Immature natural killer cell (primary cell): ENCODE measurements at regions not wholly inside any gene's neighbourhood (a gene's known extent, or its start where the extent isn't known, plus 50 kb on each side); places are given as distances from the start of the nearest gene placed in this dataset.

ENCODE experiments used
- DNase-seq, 3 donors: peaks; one replicate each; pipeline ENCODE4 v3.0.0; 2022; ENCODE audit warnings: mixed read lengths in 1 of 3
- H3K27ac Mint-ChIP-seq, 6 donors: one replicate each; pipeline ENCODE4 v1.8.0; 2020; ENCODE audit warnings: mixed read lengths in 6 of 6, mild to moderate bottlenecking in 5 of 6, inconsistent platforms in 4 of 6, moderate library complexity in 3 of 6
- H3K27me3 Mint-ChIP-seq, 3 donors: one replicate each; pipeline ENCODE4 v1.8.0; 2020 to 2021; ENCODE audit warnings: low read depth in 3 of 3, mild to moderate bottlenecking in 3 of 3, mixed read lengths in 3 of 3, moderate library complexity in 3 of 3, inconsistent platforms in 1 of 3
- H3K36me3 Mint-ChIP-seq, 3 donors: one replicate each; pipeline ENCODE4 v1.8.0; 2020; ENCODE audit warnings: mixed read lengths in 3 of 3, inconsistent platforms in 2 of 3, mild to moderate bottlenecking in 2 of 3
- H3K4me1 Mint-ChIP-seq, 2 donors: one replicate each; pipeline ENCODE4 v1.8.0; 2020; ENCODE audit warnings: inconsistent platforms in 2 of 2, mild to moderate bottlenecking in 2 of 2, mixed read lengths in 2 of 2, moderate library complexity in 1 of 2
- H3K4me3 Mint-ChIP-seq, 5 donors: one replicate each; pipeline ENCODE4 v1.8.0; 2020; ENCODE audit warnings: mild to moderate bottlenecking in 5 of 5, mixed read lengths in 5 of 5, inconsistent platforms in 3 of 5, moderate library complexity in 3 of 5
- H3K9me3 Mint-ChIP-seq, 6 donors: one replicate each; pipeline ENCODE4 v1.8.0; 2020; ENCODE audit warnings: mild to moderate bottlenecking in 6 of 6, mixed read lengths in 6 of 6, inconsistent platforms in 4 of 6, moderate library complexity in 3 of 6

DNA sequence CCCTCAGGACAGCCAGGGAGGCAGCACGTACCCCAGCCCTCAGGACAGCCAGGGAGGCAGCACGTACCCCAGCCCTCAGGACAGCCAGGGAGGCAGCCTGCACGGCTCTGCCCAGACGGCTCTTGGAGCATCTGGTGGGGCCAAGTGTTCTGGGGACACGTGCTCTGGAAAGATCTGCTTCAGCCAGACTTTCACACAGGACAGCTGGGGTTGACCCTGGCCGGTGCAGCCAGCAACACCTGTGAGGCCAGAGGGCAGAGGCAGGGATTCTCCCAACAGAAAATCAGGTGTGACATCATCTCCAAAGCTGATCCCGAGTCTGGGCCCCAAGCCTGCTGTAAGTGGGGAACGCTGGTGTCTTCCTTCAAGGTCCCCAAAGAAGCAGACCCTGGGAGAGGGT lies 55.5 kb upstream of the SLCO4A1 start:
- H3K9me3 Mint-ChIP-seq: no peaks in the 10 kb centered on the region
- no peak for DNase-seq
- H3K4me3 Mint-ChIP-seq: no peak overlapping the region
- no peaks in the 10 kb centered on the region for H3K36me3 Mint-ChIP-seq
- no peak overlapping the region for H3K27ac Mint-ChIP-seq
- H3K4me1 Mint-ChIP-seq: no peaks in the 10 kb centered on the region
- H3K27me3 Mint-ChIP-seq: peaks cover 4 to 8% (median 4%) of the 10 kb centered on the region in 3 donors

DNA sequence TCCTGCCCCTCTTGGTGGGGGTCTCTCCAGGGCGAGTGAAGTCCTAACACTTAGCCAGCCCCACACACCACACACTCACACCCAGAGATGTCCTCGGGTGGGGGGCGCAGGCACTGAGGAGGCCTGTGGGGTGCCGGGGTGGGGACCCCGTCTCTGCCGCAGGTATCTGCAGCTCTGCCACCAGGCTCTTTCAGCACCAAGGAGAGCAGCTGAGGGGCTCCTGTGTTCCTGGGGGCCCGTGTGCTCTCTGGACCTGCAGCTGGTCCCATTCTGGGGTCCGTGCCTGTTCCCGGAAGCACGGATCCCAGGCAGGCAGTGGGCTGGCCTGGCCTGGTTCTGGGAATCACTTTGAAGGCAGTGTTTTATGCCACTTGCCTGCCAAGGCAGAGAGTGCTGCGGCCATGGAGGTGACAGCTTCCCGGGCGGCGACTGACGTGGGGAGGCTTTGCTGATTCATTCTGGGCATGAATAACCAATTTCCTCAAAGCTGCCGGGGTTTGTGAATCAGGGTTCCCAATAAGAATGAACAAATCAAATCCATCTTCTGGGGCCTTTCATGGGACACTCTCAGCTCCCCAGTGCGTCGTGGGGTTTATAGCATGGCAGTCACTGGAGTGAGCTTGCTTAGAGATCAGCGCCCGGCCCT lies 54.4 kb upstream of the SLCO4A1 start:
- Mint-ChIP-seq H3K27me3 (peaks cover 3 to 7% (median 4%) of the 10 kb centered on the region in 3 donors), H3K9me3 (no peaks in the 10 kb centered on the region), H3K4me1 (no peaks in the 10 kb centered on the region), H3K27ac (no peak overlapping the region), H3K4me3 (no peak overlapping the region), H3K36me3 (no peaks in the 10 kb centered on the region)
- no peak for DNase-seq

GRCh38 chr20:62588458-62589149 lies 53.7 kb upstream of the SLCO4A1 start:
- Mint-ChIP-seq H3K36me3 (no peaks in the 10 kb centered on the region), H3K4me1 (no peaks in the 10 kb centered on the region), H3K9me3 (no peaks in the 10 kb centered on the region), H3K27ac (no peak overlapping the region), H3K27me3 (peaks cover 2 to 4% (median 3%) of the 10 kb centered on the region in 3 donors), H3K4me3 (no peak overlapping the region)
- no peak for DNase-seq

- H3K36me3 Mint-ChIP-seq: no peaks in the 10 kb centered on the region
- H3K27ac Mint-ChIP-seq: no peak overlapping the region
- no peaks in the 10 kb centered on the region for H3K9me3 Mint-ChIP-seq
- H3K4me3 Mint-ChIP-seq: no peak overlapping the region
- peaks cover 2 to 4% (median 3%) of the 10 kb centered on the region in 3 donors for H3K27me3 Mint-ChIP-seq
- no peaks in the 10 kb centered on the region for H3K4me1 Mint-ChIP-seq
- DNase-seq: no peak
These were observed 53.2 kb upstream of the SLCO4A1 start for GRCh38 chr20:62589150-62589498.

DNA sequence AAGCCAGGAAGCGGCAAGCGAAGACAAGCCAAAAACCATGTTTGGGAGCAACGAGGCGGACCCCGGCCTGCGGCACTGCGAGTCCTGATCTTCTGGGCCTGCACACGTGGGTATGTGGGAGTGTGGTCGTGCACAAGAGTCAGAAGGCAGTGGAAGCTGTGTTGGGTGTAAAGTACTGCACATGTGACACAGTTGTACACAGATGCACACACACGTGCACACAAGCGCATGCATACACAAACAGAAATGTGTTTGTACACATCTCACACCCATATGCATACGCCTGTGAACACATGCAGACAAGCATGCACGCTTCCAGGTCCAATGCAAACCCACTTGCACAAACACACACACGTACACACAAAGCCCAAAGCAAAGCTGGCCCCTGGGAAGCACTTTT lies 52.6 kb upstream of the SLCO4A1 start:
- peaks cover 2 to 5% (median 5%) of the 10 kb centered on the region in 3 donors for H3K27me3 Mint-ChIP-seq
- no peak overlapping the region for H3K4me3 Mint-ChIP-seq
- no peak overlapping the region for H3K27ac Mint-ChIP-seq

DNA sequence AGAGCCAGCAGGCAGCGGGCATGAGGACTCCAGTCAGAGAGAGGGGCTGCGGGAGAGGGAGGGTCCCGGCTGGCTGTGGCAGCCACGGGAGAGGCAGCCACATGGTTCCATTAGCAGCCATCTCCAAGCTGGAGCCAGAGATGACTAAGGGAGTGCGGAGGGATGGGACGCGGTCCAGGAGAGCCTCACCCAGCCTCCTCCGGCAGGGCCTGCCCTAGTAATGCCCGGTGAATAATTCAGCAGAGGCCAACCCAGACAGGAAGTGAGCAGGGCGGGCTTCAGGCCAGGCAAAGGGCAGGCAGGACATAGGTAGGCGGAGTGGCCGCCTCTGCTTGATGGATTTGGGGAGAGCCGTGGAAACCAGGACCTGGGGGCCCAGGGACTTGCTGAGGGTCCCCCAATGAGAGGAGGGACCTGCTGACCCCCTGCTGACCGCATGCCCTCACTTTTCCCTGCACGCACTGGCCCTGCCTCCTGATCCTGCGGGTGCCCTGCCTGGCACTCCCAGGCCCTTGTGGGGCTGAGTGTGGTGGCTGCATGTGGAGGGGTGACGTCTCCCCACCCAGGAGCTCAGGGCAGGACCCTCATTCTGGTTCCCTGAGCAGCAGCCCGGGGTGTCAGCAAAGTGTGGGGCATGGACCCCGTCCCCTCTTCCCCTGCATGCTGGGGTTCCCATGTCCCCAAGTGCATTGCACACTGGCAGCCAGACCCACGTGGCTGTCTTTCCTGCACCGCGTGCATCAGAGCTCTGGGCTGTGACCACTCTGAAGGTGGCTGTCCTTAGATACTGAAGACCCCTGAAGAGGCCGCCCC lies 51.8 kb upstream of the SLCO4A1 start:
- peaks cover 2 to 12% (median 5%) of the 10 kb centered on the region in 3 donors for H3K27me3 Mint-ChIP-seq
- H3K27ac Mint-ChIP-seq: no peak overlapping the region
- no peaks in the 10 kb centered on the region for H3K4me1 Mint-ChIP-seq

More for the DNA sequence above, 52.6 kb upstream of the SLCO4A1 start:
- no peaks in the 10 kb centered on the region for H3K4me1 Mint-ChIP-seq
- H3K9me3 Mint-ChIP-seq: no peaks in the 10 kb centered on the region
- H3K36me3 Mint-ChIP-seq: no peaks in the 10 kb centered on the region
- DNase-seq: no peak

DNA sequence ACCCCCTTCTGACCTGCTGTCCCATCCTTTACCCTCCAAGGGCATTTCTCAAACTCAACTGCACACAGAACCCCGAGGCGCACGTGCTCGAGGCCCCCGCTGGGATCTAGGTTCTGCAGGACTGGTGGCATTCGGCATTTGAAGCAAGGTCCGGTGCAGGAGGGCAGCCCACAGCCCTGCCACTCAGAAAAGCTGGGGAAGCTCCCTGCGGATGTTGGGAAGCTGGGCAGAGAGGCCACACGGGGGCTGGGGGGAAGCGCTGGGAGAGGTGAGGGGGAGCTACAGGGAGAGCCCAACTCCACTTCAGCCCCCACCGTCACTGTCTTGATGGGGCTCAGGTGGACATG lies 51.2 kb upstream of the SLCO4A1 start:
- peaks cover 0 to 1% of the 10 kb centered on the region in 2 donors for H3K4me1 Mint-ChIP-seq
- H3K4me3 Mint-ChIP-seq: no peak overlapping the region
- peaks cover 2 to 12% (median 3%) of the 10 kb centered on the region in 3 donors for H3K27me3 Mint-ChIP-seq
- no peaks in the 10 kb centered on the region for H3K36me3 Mint-ChIP-seq
- H3K27ac Mint-ChIP-seq: no peak overlapping the region
- no peaks in the 10 kb centered on the region for H3K9me3 Mint-ChIP-seq
- no peak for DNase-seq

More for the DNA sequence above, 51.8 kb upstream of the SLCO4A1 start:
- H3K36me3 Mint-ChIP-seq: no peaks in the 10 kb centered on the region
- no peak for DNase-seq
- no peak overlapping the region for H3K4me3 Mint-ChIP-seq
- H3K9me3 Mint-ChIP-seq: no peaks in the 10 kb centered on the region

GRCh38 chr20:62591591-62591990 lies 50.7 kb upstream of the SLCO4A1 start:
- no peaks in the 10 kb centered on the region for H3K9me3 Mint-ChIP-seq
- H3K36me3 Mint-ChIP-seq: no peaks in the 10 kb centered on the region
- H3K27ac Mint-ChIP-seq: peak overlapping the region in 3 of 6 donors; percentile 22 to 75 (median 36)
- DNase-seq: no peak
- H3K4me3 Mint-ChIP-seq: no peak overlapping the region
- H3K4me1 Mint-ChIP-seq: peaks cover 0 to 1% of the 10 kb centered on the region in 2 donors
- H3K27me3 Mint-ChIP-seq: peaks cover 2 to 12% (median 3%) of the 10 kb centered on the region in 3 donors
